ENCODE measurements at regions not wholly inside any gene's neighbourhood (a gene's known extent, or its start where the extent isn't known, plus 50 kb on each side); places are given as distances from the start of the nearest gene placed in this dataset.

GRCh38 chr4:151584101-151584500 lies 175.1 kb downstream of the FHIP1A start:
- no peak for TF ChIP-seq CTCF (conservative IDR thresholded peaks at IDR 0.05; ENCODE audit: low read depth, low read length)
- TF ChIP-seq RAD21 (IDR thresholded peaks at IDR 0.05; ENCODE audit: low read length), result no peak
- no peak for TF ChIP-seq POLR2A (IDR thresholded peaks at IDR 0.05; ENCODE audit: low read depth, low read length)
- TF ChIP-seq MXI1 (IDR thresholded peaks at IDR 0.05; ENCODE audit: borderline replicate concordance, low read depth, low read length), result no peak
- no peak for TF ChIP-seq NFE2L2 (IDR thresholded peaks at IDR 0.05; ENCODE audit: low read depth, low read length)
- no peak for TF ChIP-seq MAZ (IDR thresholded peaks at IDR 0.05; ENCODE audit: borderline replicate concordance, low read depth, low read length)
- TF ChIP-seq RFX5 (IDR thresholded peaks at IDR 0.05; ENCODE audit: low read depth, low read length), result no peak
- no peak for TF ChIP-seq SMC3 (IDR thresholded peaks at IDR 0.05; ENCODE audit: low read depth, low read length)
- no peak for TF ChIP-seq MAFK (IDR thresholded peaks at IDR 0.05; ENCODE audit: low read depth, low read length)
- TF ChIP-seq CHD1 (IDR thresholded peaks at IDR 0.05; ENCODE audit: low read depth, low read length), result no peak
- no peak for TF ChIP-seq CEBPB (IDR thresholded peaks at IDR 0.05; ENCODE audit: low read depth, low read length)
- no peak for TF ChIP-seq RCOR1 (IDR thresholded peaks at IDR 0.05; ENCODE audit: insufficient replicate concordance, low read length)
- no peak for TF ChIP-seq USF2 (IDR thresholded peaks at IDR 0.05; ENCODE audit: low read depth, low read length)

Data from IMR-90 (cell line).